H9 (cell line): ENCODE measurements at regions not wholly inside any gene's neighbourhood (a gene's known extent, or its start where the extent isn't known, plus 50 kb on each side); places are given as distances from the start of the nearest gene placed in this dataset.

Source experiments
- DNase-seq: peaks from one replicate; pipeline ENCODE4 v3.0.0-alpha.2; 2017
- H2AFZ ChIP-seq: one replicate; pipeline ENCODE4 v1.6.1; 2013; ENCODE audit warnings: mild to moderate bottlenecking, low read length, control low read depth, moderate library complexity
- H2AK5ac ChIP-seq: 2 replicates; pipeline ENCODE4 v1.6.1; 2013; ENCODE audit warnings: low read length, control low read depth, mixed read lengths; ENCODE audit not compliant: insufficient read length
- H2BK120ac ChIP-seq: one replicate; pipeline ENCODE4 v1.6.1; 2013; ENCODE audit warnings: low read depth, mild to moderate bottlenecking, low read length, control low read depth, inconsistent platforms; ENCODE audit not compliant: poor library complexity, severe bottlenecking
- H2BK12ac ChIP-seq: 2 replicates; pipeline ENCODE4 v1.6.1; 2013; ENCODE audit warnings: low read length, control low read depth, mixed read lengths, low read depth; ENCODE audit not compliant: insufficient read length
- H2BK15ac ChIP-seq: 2 replicates; pipeline ENCODE4 v1.6.1; 2013; ENCODE audit warnings: low read depth, low read length, control low read depth
- H2BK20ac ChIP-seq: one replicate; pipeline ENCODE4 v1.6.1; 2013; ENCODE audit warnings: low read depth, mild to moderate bottlenecking, low read length, control low read depth, inconsistent platforms; ENCODE audit not compliant: poor library complexity, severe bottlenecking
- H2BK5ac ChIP-seq: 2 replicates; pipeline ENCODE4 v1.6.1; 2013; ENCODE audit warnings: low read length, control low read depth, mixed read lengths; ENCODE audit not compliant: insufficient read length
- H3K14ac ChIP-seq: 2 replicates; pipeline ENCODE4 v1.6.1; 2013; ENCODE audit warnings: low read length, control low read depth; ENCODE audit not compliant: insufficient read depth
- H3K18ac ChIP-seq: 2 replicates; pipeline ENCODE4 v1.6.1; 2013; ENCODE audit warnings: low read depth, mild to moderate bottlenecking, mixed read lengths, low read length, control low read depth; ENCODE audit not compliant: insufficient read length
- H3K23ac ChIP-seq: 2 replicates; pipeline ENCODE4 v1.6.1; 2013; ENCODE audit warnings: low read length, control low read depth, mixed read lengths, low read depth; ENCODE audit not compliant: insufficient read length
- H3K23me2 ChIP-seq: 2 replicates; pipeline ENCODE4 v1.6.1; 2013; ENCODE audit warnings: low read depth, mild to moderate bottlenecking, mixed read lengths, low read length, control low read depth; ENCODE audit not compliant: insufficient read length, poor library complexity, severe bottlenecking
- H3K27ac ChIP-seq: 2 replicates; pipeline ENCODE4 v1.5.1; 2013; ENCODE audit warnings: low read length, control low read depth, mixed read lengths, low read depth; ENCODE audit not compliant: insufficient read length
- H3K27me3 ChIP-seq: 2 replicates; pipeline ENCODE4 v1.6.1; 2013; ENCODE audit warnings: low read length, control low read depth, inconsistent platforms; ENCODE audit not compliant: insufficient read depth
- H3K4ac ChIP-seq: 2 replicates; pipeline ENCODE4 v1.6.1; 2013; ENCODE audit warnings: low read depth, mild to moderate bottlenecking, control low read depth, inconsistent platforms, low read length, moderate library complexity
- H3K4me1 ChIP-seq: 2 replicates; pipeline ENCODE4 v1.6.1; 2013; ENCODE audit warnings: low read length, control low read depth, inconsistent platforms; ENCODE audit not compliant: insufficient read depth
- H3K4me2 ChIP-seq: 2 replicates; pipeline ENCODE4 v1.6.1; 2013; ENCODE audit warnings: low read length, control low read depth, mixed read lengths; ENCODE audit not compliant: insufficient read length, insufficient read depth
- H3K56ac ChIP-seq: 2 replicates; pipeline ENCODE4 v1.6.1; 2013; ENCODE audit warnings: low read depth, mild to moderate bottlenecking, mixed read lengths, low read length, control low read depth; ENCODE audit not compliant: insufficient read length
- H3K79me1 ChIP-seq: 2 replicates; pipeline ENCODE4 v1.6.1; 2013; ENCODE audit warnings: low read depth, mild to moderate bottlenecking, moderate library complexity, low read length, control low read depth, inconsistent platforms; ENCODE audit not compliant: insufficient read depth, poor library complexity, severe bottlenecking
- H3K79me2 ChIP-seq: 2 replicates; pipeline ENCODE4 v1.6.1; 2013; ENCODE audit warnings: low read length, control low read depth, inconsistent platforms; ENCODE audit not compliant: insufficient read depth
- H3K9ac ChIP-seq: 2 replicates; pipeline ENCODE4 v1.6.1; 2013; ENCODE audit warnings: low read length, control low read depth, mixed read lengths; ENCODE audit not compliant: insufficient read length; ENCODE audit errors: extremely low read depth
- H3K9me3 ChIP-seq: one replicate; pipeline ENCODE4 v1.6.1; 2013; ENCODE audit warnings: low read depth, low read length, inconsistent platforms; ENCODE audit not compliant: control insufficient read depth
- H3T11ph ChIP-seq: one replicate; pipeline ENCODE4 v1.6.1; 2013; ENCODE audit warnings: mild to moderate bottlenecking, low read length, control low read depth, inconsistent platforms
- H4K20me1 ChIP-seq: one replicate; pipeline ENCODE4 v1.6.1; 2013; ENCODE audit not compliant: control insufficient read depth, insufficient read length, insufficient read depth
- H4K5ac ChIP-seq: 2 replicates; pipeline ENCODE4 v1.6.1; 2013; ENCODE audit warnings: low read depth, mild to moderate bottlenecking, mixed read lengths, low read length, control low read depth; ENCODE audit not compliant: insufficient read length
- H4K8ac ChIP-seq: replicated peaks from 2 replicates; pipeline ENCODE4 v1.6.1; 2013; ENCODE audit warnings: low read length, control low read depth, mixed read lengths, low read depth; ENCODE audit not compliant: insufficient read length
- H4K91ac ChIP-seq: 2 replicates; pipeline ENCODE4 v1.6.1; 2013; ENCODE audit warnings: low read depth, mild to moderate bottlenecking, moderate library complexity, mixed read lengths, low read length, control low read depth; ENCODE audit not compliant: insufficient read length
- H3K27ac Mint-ChIP-seq, 3 experiments: 2 replicates in 2 of 3; 3 replicates in 1 of 3; pipeline ENCODE4 v1.8.0; 2020 to 2021; ENCODE audit warnings: mixed read lengths in 3 of 3, mild to moderate bottlenecking in 1 of 3, moderate library complexity in 1 of 3
- H3K27me3 Mint-ChIP-seq: 2 replicates; pipeline ENCODE4 v1.8.0; 2021; ENCODE audit warnings: low read depth, mild to moderate bottlenecking, moderate library complexity, mixed read lengths
- H3K36me3 Mint-ChIP-seq, 3 experiments: 2 replicates in 2 of 3; 3 replicates in 1 of 3; pipeline ENCODE4 v1.8.0; 2020 to 2021; ENCODE audit warnings: low read depth in 3 of 3, mixed read lengths in 3 of 3; ENCODE audit not compliant: insufficient read depth in 1 of 3
- H3K4me1 Mint-ChIP-seq, 2 experiments: 2 replicates each; pipeline ENCODE4 v1.8.0; 2020; ENCODE audit warnings: mixed read lengths in 2 of 2
- H3K4me3 Mint-ChIP-seq, 2 experiments: 2 replicates in 1 of 2; 3 replicates in 1 of 2; pipeline ENCODE4 v1.8.0; 2020 to 2021; ENCODE audit warnings: mild to moderate bottlenecking in 2 of 2, mixed read lengths in 2 of 2, moderate library complexity in 1 of 2
- H3K9me3 Mint-ChIP-seq, 2 experiments: 2 replicates in 1 of 2; 3 replicates in 1 of 2; pipeline ENCODE4 v1.8.0; 2020; ENCODE audit warnings: mild to moderate bottlenecking in 2 of 2, mixed read lengths in 2 of 2, moderate library complexity in 1 of 2
- CTCF ChIP-seq: fragments of 200-600 bp; sonication (generic); conservative IDR thresholded peaks from 3 replicates; pipeline ENCODE4 v1.8.0; 2021; ENCODE audit warnings: antibody characterized with exemption, mild to moderate bottlenecking
- WGBS: extraction: QIAGEN DNeasy Blood & Tissue Kit; methylation state at CpG from one replicate; pipeline ENCODE4 v1.1.7; 2013; ENCODE audit warnings: missing lambda C conversion rate, low lambda C conversion rate, mixed read lengths; ENCODE audit not compliant: insufficient read length; ENCODE audit errors: extremely low coverage; 5-methylcytosine and 5-hydroxymethylcytosine counted together

GRCh38 chr18:22737054-22737453, 196.1 kb upstream of the RBBP8 start:
- H4K91ac ChIP-seq: no peak overlapping the region
- Mint-ChIP-seq H3K27me3 (no peaks in the 10 kb centered on the region), H3K4me3 (no peak overlapping the region), H3K9me3 (no peaks in the 10 kb centered on the region), H3K27ac (no peak overlapping the region), H3K4me1 (peaks cover 5% of the 10 kb centered on the region in 2 experiments; a peak in 2 of 4 replicates), H3K36me3 (no peaks in the 10 kb centered on the region)
- H3K56ac ChIP-seq: no peak overlapping the region
- no peaks in the 10 kb centered on the region for H3K9me3 ChIP-seq
- H2BK5ac ChIP-seq: no peak overlapping the region
- no peak overlapping the region for H2AFZ ChIP-seq
- no peak overlapping the region for H2BK12ac ChIP-seq
- H2BK15ac ChIP-seq: no peak overlapping the region
- H3K27ac ChIP-seq: no peak overlapping the region
- H3K4me2 ChIP-seq: no peak overlapping the region
- no peak overlapping the region for H3T11ph ChIP-seq
- H3K23me2 ChIP-seq: no peaks in the 10 kb centered on the region
- no peaks in the 10 kb centered on the region for H3K27me3 ChIP-seq
- H4K5ac ChIP-seq: no peak overlapping the region
- H2BK20ac ChIP-seq: no peak overlapping the region
- no peak overlapping the region for H2AK5ac ChIP-seq
- no peak overlapping the region for H3K4ac ChIP-seq
- H3K4me1 ChIP-seq: no peaks in the 10 kb centered on the region
- no peak overlapping the region for H3K18ac ChIP-seq
- H3K79me2 ChIP-seq: no peaks in the 10 kb centered on the region
- H4K20me1 ChIP-seq: no peaks in the 10 kb centered on the region
- TF ChIP-seq CTCF: no peak
- no peak overlapping the region for H3K23ac ChIP-seq
- H3K79me1 ChIP-seq: no peaks in the 10 kb centered on the region
- H3K14ac ChIP-seq: no peak overlapping the region
- no peak for DNase-seq
- WGBS: no CpG with 5 or more reads among the region's 3 CpGs
- H3K9ac ChIP-seq: no peak overlapping the region
- H4K8ac ChIP-seq: no peak overlapping the region
- no peak overlapping the region for H2BK120ac ChIP-seq
